Osteocyte (in vitro differentiated cells): ENCODE measurements at regions not wholly inside any gene's neighbourhood (a gene's known extent, or its start where the extent isn't known, plus 50 kb on each side); places are given as distances from the start of the nearest gene placed in this dataset.

Source experiments
- DNase-seq: peaks from one replicate; pipeline ENCODE4 v3.0.0; 2021; ENCODE audit warnings: mixed read lengths; ENCODE audit not compliant: unreplicated experiment; ENCODE audit errors: extremely low spot score
- H3K27ac Mint-ChIP-seq: one replicate; pipeline ENCODE4 v1.8.0; 2021; ENCODE audit warnings: mild to moderate bottlenecking, mixed read lengths; ENCODE audit not compliant: unreplicated experiment
- H3K27me3 Mint-ChIP-seq: one replicate; pipeline ENCODE4 v1.8.0; 2021; ENCODE audit warnings: mixed read lengths; ENCODE audit not compliant: unreplicated experiment
- H3K36me3 Mint-ChIP-seq: one replicate; pipeline ENCODE4 v1.8.0; 2021; ENCODE audit warnings: mixed read lengths; ENCODE audit not compliant: unreplicated experiment
- H3K4me1 Mint-ChIP-seq: one replicate; pipeline ENCODE4 v1.8.0; 2021; ENCODE audit warnings: mixed read lengths; ENCODE audit not compliant: unreplicated experiment
- H3K4me3 Mint-ChIP-seq: one replicate; pipeline ENCODE4 v1.8.0; 2021; ENCODE audit warnings: mild to moderate bottlenecking, moderate library complexity, mixed read lengths; ENCODE audit not compliant: unreplicated experiment
- H3K9me3 Mint-ChIP-seq: one replicate; pipeline ENCODE4 v1.8.0; 2021; ENCODE audit warnings: mixed read lengths; ENCODE audit not compliant: unreplicated experiment
- TF ChIP-seq, protein P1 (sequence below): fragments of 200-600 bp; sonication (generic); IDR thresholded peaks from 2 replicates; pipeline ENCODE4 v1.5.0; 2021; ENCODE audit warnings: antibody characterized with exemption, mild to moderate bottlenecking, moderate library complexity

DNA sequence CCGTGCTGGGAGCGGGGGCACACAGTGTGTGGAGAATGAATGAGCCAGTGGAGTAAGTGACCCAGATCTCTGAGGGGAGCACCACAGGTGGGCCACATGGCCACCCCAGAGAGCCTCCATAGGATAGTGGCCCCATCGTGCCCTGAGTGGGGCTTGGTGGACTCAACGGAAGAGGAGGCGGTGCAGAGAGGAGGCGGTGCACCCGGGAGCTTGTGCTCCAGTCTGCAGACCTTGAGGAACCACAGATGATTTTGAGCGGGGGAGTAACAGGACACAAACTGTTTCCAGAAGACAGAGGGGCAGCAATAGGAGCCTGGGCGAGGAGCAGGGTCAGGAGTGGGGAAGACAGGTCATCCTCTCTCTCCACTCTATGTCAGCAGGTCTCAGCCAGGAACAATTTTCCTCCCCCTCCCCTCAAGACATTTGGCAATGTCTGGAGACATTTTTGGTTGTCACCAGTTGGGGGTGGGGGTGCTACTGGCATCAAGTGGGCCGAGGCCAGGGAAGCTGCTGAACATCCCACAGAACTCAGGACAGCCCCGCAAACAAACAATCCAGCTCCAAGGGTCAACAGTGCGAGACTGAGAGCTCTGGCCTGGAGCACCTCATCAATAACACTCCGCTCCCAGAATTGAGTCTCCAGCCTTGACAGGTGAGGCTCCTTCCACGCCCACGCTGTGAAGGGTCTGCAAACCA lies 182.2 kb downstream of the USP12 start:
- Mint-ChIP-seq H3K27ac (no peak overlapping the region), H3K9me3 (no peaks in the 10 kb centered on the region), H3K27me3 (peaks cover 5% of the 10 kb centered on the region), H3K36me3 (no peaks in the 10 kb centered on the region), H3K4me1 (peaks cover 30% of the 10 kb centered on the region), H3K4me3 (no peak overlapping the region)
- TF ChIP-seq, protein P1, sequence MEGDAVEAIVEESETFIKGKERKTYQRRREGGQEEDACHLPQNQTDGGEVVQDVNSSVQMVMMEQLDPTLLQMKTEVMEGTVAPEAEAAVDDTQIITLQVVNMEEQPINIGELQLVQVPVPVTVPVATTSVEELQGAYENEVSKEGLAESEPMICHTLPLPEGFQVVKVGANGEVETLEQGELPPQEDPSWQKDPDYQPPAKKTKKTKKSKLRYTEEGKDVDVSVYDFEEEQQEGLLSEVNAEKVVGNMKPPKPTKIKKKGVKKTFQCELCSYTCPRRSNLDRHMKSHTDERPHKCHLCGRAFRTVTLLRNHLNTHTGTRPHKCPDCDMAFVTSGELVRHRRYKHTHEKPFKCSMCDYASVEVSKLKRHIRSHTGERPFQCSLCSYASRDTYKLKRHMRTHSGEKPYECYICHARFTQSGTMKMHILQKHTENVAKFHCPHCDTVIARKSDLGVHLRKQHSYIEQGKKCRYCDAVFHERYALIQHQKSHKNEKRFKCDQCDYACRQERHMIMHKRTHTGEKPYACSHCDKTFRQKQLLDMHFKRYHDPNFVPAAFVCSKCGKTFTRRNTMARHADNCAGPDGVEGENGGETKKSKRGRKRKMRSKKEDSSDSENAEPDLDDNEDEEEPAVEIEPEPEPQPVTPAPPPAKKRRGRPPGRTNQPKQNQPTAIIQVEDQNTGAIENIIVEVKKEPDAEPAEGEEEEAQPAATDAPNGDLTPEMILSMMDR = no peak
- no peak for DNase-seq

DNA sequence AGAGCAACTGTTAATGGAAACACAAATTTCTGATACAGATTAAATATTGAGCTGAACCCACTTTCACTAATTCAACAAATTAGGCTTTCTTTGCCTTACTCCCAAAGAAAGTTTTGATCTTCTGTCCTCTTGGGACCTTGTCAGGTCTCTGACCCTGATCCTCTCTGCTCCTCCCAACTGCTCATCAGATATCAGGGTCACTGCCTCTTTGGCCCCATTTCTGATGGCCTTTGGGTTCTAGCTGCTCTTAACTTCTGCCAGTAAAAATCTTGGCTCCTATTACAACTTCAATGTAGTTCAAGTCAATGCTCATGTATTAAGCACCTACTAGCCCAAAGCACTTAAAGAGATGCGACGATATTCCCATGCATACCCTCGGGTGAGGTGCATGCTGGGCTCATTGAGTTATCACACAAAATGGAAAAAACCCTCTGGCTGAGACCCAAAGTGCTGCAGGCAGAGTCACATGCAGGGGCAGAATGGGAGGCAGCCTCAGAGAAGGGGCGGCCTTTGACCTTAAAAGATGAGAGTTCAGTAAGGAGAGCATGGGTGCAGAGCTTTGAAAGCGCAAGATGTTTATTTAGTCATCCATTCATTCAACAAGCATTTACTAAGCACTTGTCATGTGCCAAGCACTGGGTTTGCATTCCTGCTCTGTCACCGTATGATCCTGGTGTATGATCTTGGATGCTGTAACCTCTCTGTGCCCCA lies 183.4 kb downstream of the USP12 start:
- no peak overlapping the region for H3K27ac Mint-ChIP-seq
- peaks cover 5% of the 10 kb centered on the region for H3K27me3 Mint-ChIP-seq
- no peak for DNase-seq
- H3K9me3 Mint-ChIP-seq = no peaks in the 10 kb centered on the region
- TF ChIP-seq, protein P1 = no peak
- H3K36me3 Mint-ChIP-seq = no peaks in the 10 kb centered on the region
- no peak overlapping the region for H3K4me3 Mint-ChIP-seq
- H3K4me1 Mint-ChIP-seq = peaks cover 30% of the 10 kb centered on the region

DNA sequence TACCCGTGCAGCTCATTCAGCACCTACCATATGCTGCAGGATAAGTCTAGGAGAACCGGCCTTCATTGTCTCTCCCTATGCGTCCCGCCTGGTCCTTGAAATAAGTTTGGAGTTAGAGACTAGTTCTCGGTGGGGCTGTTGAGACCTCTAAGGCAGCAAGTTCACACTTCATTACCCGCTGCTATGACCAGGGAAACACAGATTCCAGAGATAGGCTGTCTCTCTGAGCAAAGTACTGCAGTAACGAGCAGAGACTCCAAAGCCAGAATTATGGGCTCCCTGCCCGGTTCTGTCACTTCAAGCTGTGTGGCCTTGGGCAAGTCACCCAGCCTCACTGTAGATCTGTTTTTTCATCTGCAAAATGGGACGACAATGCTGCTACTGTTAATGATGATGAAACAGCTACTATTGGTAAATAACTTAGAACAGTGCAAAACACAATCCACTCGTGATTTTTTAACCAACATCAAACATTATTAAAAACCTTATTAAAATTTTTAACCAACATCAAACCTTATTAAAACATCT lies 184.1 kb downstream of the USP12 start:
- Mint-ChIP-seq H3K27me3 (peaks cover 5% of the 10 kb centered on the region), H3K9me3 (no peaks in the 10 kb centered on the region), H3K4me1 (peaks cover 24% of the 10 kb centered on the region), H3K27ac (no peak overlapping the region), H3K4me3 (no peak overlapping the region), H3K36me3 (no peaks in the 10 kb centered on the region)
- TF ChIP-seq, protein P1 = no peak
- DNase-seq = no peak

DNA sequence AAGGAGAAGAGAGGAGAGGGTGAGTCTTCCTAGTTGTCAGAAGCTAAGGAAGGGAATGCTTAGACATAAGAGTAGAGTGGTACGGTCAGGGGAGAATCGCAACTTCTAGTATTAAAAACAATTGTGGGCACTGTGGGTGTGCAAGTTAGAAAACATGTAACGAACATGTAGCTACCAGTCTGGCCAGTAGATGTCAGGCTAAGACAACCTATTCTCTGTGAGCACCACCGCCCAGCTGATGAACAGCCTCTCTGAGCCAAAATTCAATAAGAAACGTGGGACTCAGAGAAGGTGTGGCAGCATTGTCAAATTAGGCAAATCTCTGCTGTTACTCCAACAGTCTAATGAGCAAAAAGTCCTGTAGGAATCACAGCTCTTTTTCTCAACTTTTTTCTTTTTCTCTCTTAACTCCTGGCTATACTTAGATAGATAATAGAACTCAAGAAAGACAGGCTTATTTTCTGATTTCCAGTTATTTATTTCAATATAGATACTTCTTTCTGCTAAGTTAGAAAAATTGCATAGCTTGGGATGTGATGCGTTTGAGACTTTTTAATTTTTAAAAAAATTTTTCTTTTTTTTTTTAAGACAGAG lies 186.2 kb downstream of the USP12 start:
- Mint-ChIP-seq H3K9me3 (no peaks in the 10 kb centered on the region), H3K36me3 (no peaks in the 10 kb centered on the region), H3K27me3 (peaks cover 5% of the 10 kb centered on the region), H3K4me1 (peaks cover 8% of the 10 kb centered on the region), H3K27ac (no peak overlapping the region), H3K4me3 (no peak overlapping the region)
- TF ChIP-seq, protein P1 = peak; percentile 88
- no peak for DNase-seq

DNA sequence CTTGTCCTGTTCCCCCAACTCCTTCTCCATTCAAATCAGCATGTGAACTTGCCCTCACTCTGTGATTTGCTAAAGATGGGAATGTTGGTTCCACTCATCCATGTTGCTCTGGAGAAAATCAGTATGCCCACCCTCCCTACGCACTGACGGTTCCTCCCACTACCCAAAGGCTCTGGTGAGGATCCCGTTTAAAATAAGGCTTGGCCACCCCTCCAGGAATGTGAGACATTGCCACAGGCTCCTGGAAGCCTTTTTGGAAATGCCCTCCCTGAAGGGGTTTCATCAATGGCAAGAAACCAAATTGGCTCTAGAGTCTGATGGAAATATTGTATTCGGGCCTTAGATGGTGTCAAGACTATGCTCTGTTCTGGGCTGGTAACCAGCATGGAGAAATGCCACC lies 187.3 kb downstream of the USP12 start:
- H3K27ac Mint-ChIP-seq = no peak overlapping the region
- DNase-seq = no peak
- H3K4me3 Mint-ChIP-seq = no peak overlapping the region
- H3K4me1 Mint-ChIP-seq = peaks cover 8% of the 10 kb centered on the region
- H3K9me3 Mint-ChIP-seq = no peaks in the 10 kb centered on the region
- no peaks in the 10 kb centered on the region for H3K36me3 Mint-ChIP-seq
- TF ChIP-seq, protein P1 = no peak
- H3K27me3 Mint-ChIP-seq = peaks cover 14% of the 10 kb centered on the region
